Mucosa of descending colon (tissue), 3 donors: ENCODE measurements at regions not wholly inside any gene's neighbourhood (a gene's known extent, or its start where the extent isn't known, plus 50 kb on each side); places are given as distances from the start of the nearest gene placed in this dataset.
"Not testable (repeated sequence)": the region's sequence is repeated elsewhere in the genome, so short reads cannot be mapped to it uniquely, and the experiment has no call there.

Source experiments
- ATAC-seq: fragments of 200-7000 bp; cut with Tn5 transposase; one replicate; pipeline ENCODE4 v1.9.1; 2020; ENCODE audit warnings: mild to moderate bottlenecking, moderate library complexity
- DNase-seq, 3 donors: peaks; one replicate each; pipeline ENCODE4 v3.0.0-alpha.2; 2020
- H3K36me3 ChIP-seq: fragments of 200-600 bp; one replicate; pipeline ENCODE4 v1.8.0; 2021; ENCODE audit warnings: low read depth, mild to moderate bottlenecking
- H3K4me1 ChIP-seq: fragments of 200-600 bp; one replicate; pipeline ENCODE4 v1.8.0; 2021; ENCODE audit warnings: low read depth, mild to moderate bottlenecking
- H3K4me3 ChIP-seq: fragments of 200-600 bp; one replicate; pipeline ENCODE4 v1.8.0; 2021; ENCODE audit warnings: mild to moderate bottlenecking
- H3K9me3 ChIP-seq: fragments of 200-600 bp; one replicate; pipeline ENCODE4 v1.8.0; 2021; ENCODE audit warnings: mild to moderate bottlenecking
- CTCF ChIP-seq: fragments of 200-600 bp; IDR thresholded peaks from one replicate; pipeline ENCODE4 v1.8.0; 2022; ENCODE audit warnings: antibody characterized with exemption, mild to moderate bottlenecking
- intact Hi-C, 2 donors: fragments of 100-400 bp; cut with DNase I in 1 of 2; cut with micrococcal nuclease in 1 of 2; formaldehyde crosslinking; loops; one replicate each; pipeline versions ENCODE4 v1.11.0 to v1.11.1; 2022; cut with DNase I, micrococcal nuclease
- donor health status: DM: no; HTN: no; CAD: no; lungs with moderate emphysema.
- donor health status: DM: no; HTN: no; CAD: no.
- donor health status: DM: no; HTN: yes; CAD: no.

- Histone ChIP-seq H3K36me3 (no peaks in the 10 kb centered on the region), H3K9me3 (no peaks in the 10 kb centered on the region), H3K4me3 (no peak overlapping the region), H3K4me1 (no peaks in the 10 kb centered on the region)
- ATAC-seq (no peak), DNase-seq (no peak)
- intact Hi-C loops, result no loop called here
- no peak for TF ChIP-seq CTCF
Measured at GRCh38 chr4:137359691-137360315, 172.5 kb downstream of the PCDH18 start.

- H3K9me3 ChIP-seq, intact Hi-C loops, H3K4me1 ChIP-seq, DNase-seq, H3K36me3 ChIP-seq, H3K4me3 ChIP-seq, ATAC-seq: not testable (repeated sequence)
Measured at GRCh38 chr4:137354562-137354961, 177.7 kb downstream of the PCDH18 start.

GRCh38 chr4:137347371-137347770 lies 184.9 kb downstream of the PCDH18 start:
- intact Hi-C loops, result no loop called here
- no peak overlapping the region for H3K4me3 ChIP-seq
- TF ChIP-seq CTCF, result no peak
- H3K4me1 ChIP-seq, result no peaks in the 10 kb centered on the region
- ATAC-seq (no peak), DNase-seq (no peak)
- H3K9me3 ChIP-seq, result no peaks in the 10 kb centered on the region
- no peaks in the 10 kb centered on the region for H3K36me3 ChIP-seq

- no peak for DNase-seq
- Histone ChIP-seq H3K4me1 (no peaks in the 10 kb centered on the region), H3K4me3 (no peak overlapping the region), H3K9me3 (no peaks in the 10 kb centered on the region), H3K36me3 (no peaks in the 10 kb centered on the region)
- intact Hi-C loops, result no loop called here
- TF ChIP-seq CTCF, result no peak
- ATAC-seq, result no peak
Measured at GRCh38 chr4:137345597-137345996, 186.7 kb downstream of the PCDH18 start.

- intact Hi-C loops, result no loop called here
- no peak overlapping the region for H3K4me3 ChIP-seq
- ATAC-seq, result no peak
- H3K4me1 ChIP-seq, result no peaks in the 10 kb centered on the region
- H3K36me3 ChIP-seq, result no peaks in the 10 kb centered on the region
- no peak for TF ChIP-seq CTCF
- no peak for DNase-seq
- H3K9me3 ChIP-seq, result no peaks in the 10 kb centered on the region
Measured at GRCh38 chr4:137343221-137343620, 189.1 kb downstream of the PCDH18 start.

GRCh38 chr4:137333031-137333430 lies 199.3 kb downstream of the PCDH18 start:
- TF ChIP-seq CTCF, result no peak
- no peaks in the 10 kb centered on the region for H3K9me3 ChIP-seq
- ATAC-seq, result no peak
- H3K4me3 ChIP-seq, result no peak overlapping the region
- no peaks in the 10 kb centered on the region for H3K36me3 ChIP-seq
- no peaks in the 10 kb centered on the region for H3K4me1 ChIP-seq
- no peak for DNase-seq
- intact Hi-C loops, result no loop called here
